Activated CD4-positive, alpha-beta memory T cell treated with anti-CD3 and anti-CD28 coated beads for 36 hours (primary cell): ENCODE measurements at regions not wholly inside any gene's neighbourhood (a gene's known extent, or its start where the extent isn't known, plus 50 kb on each side); places are given as distances from the start of the nearest gene placed in this dataset.
"Not testable (repeated sequence)": the region's sequence is repeated elsewhere in the genome, so short reads cannot be mapped to it uniquely, and the experiment has no call there.

Source experiments
- CTCF ChIA-PET: fragments of 350-600 bp; sonication (Branson Sonifier 250); formaldehyde crosslinking; loops from one replicate; lab custom pipeline; 2021; ENCODE audit warnings: antibody characterized with exemption, inconsistent platforms; lab: Charles Lee
- POLR2A ChIA-PET: fragments of 350-600 bp; sonication (Branson Sonifier 250); formaldehyde crosslinking; loops from one replicate; lab custom pipeline; 2021; ENCODE audit warnings: antibody characterized with exemption; lab: Charles Lee
- DNase-seq: peaks from one replicate; pipeline ENCODE4 v3.0.0-alpha.2; 2020
- H3K27ac Mint-ChIP-seq: one replicate; pipeline ENCODE4 v1.8.0; 2021; ENCODE audit warnings: mixed read lengths
- H3K27me3 Mint-ChIP-seq: one replicate; pipeline ENCODE4 v1.8.0; 2021; ENCODE audit warnings: mixed read lengths
- H3K36me3 Mint-ChIP-seq: one replicate; pipeline ENCODE4 v1.8.0; 2021; ENCODE audit warnings: mixed read lengths
- H3K4me1 Mint-ChIP-seq: one replicate; pipeline ENCODE4 v1.8.0; 2021; ENCODE audit warnings: low read depth, mixed read lengths
- H3K4me3 Mint-ChIP-seq: one replicate; pipeline ENCODE4 v1.8.0; 2021; ENCODE audit warnings: mild to moderate bottlenecking, mixed read lengths
- H3K9me3 Mint-ChIP-seq: one replicate; pipeline ENCODE4 v1.8.0; 2021; ENCODE audit warnings: mixed read lengths
- intact Hi-C: fragments of 100-400 bp; cut with micrococcal nuclease; formaldehyde crosslinking; loops from one replicate; pipeline ENCODE4 v1.15.1; 2023

- Mint-ChIP-seq H3K27ac (no peak overlapping the region), H3K9me3 (peaks cover 2% of the 10 kb centered on the region), H3K36me3 (no peaks in the 10 kb centered on the region), H3K27me3 (no peaks in the 10 kb centered on the region), H3K4me3 (no peak overlapping the region), H3K4me1 (no peaks in the 10 kb centered on the region)
- ChIA-PET POLR2A (no interaction called here), CTCF (no interaction called here)
- intact Hi-C loops, result no loop called here
- no peak for DNase-seq
Measured at GRCh38 chr15:96146726-96147125, 183.8 kb upstream of the NR2F2 start.

GRCh38 chr15:96147267-96147666 is 183.2 kb upstream of the NR2F2 start:
- no peak for DNase-seq
- Mint-ChIP-seq H3K27ac (no peak overlapping the region), H3K27me3 (no peaks in the 10 kb centered on the region), H3K4me1 (no peaks in the 10 kb centered on the region), H3K9me3 (peaks cover 2% of the 10 kb centered on the region), H3K4me3 (no peak overlapping the region), H3K36me3 (no peaks in the 10 kb centered on the region)
- POLR2A ChIA-PET, result no interaction called here
- CTCF ChIA-PET, result no interaction called here
- intact Hi-C loops, result no loop called here

GRCh38 chr15:96150254-96150653 is 180.2 kb upstream of the NR2F2 start:
- intact Hi-C loops, result no loop called here
- CTCF ChIA-PET, result no interaction called here
- Mint-ChIP-seq H3K27ac (no peak overlapping the region), H3K36me3 (no peaks in the 10 kb centered on the region), H3K4me1 (no peaks in the 10 kb centered on the region), H3K4me3 (no peak overlapping the region), H3K9me3 (peaks cover 2% of the 10 kb centered on the region), H3K27me3 (no peaks in the 10 kb centered on the region)
- no peak for DNase-seq
- POLR2A ChIA-PET, result no interaction called here

- CTCF ChIA-PET, H3K36me3 Mint-ChIP-seq, H3K9me3 Mint-ChIP-seq, H3K27ac Mint-ChIP-seq, POLR2A ChIA-PET, intact Hi-C loops, H3K4me3 Mint-ChIP-seq, H3K27me3 Mint-ChIP-seq, DNase-seq, H3K4me1 Mint-ChIP-seq: not testable (repeated sequence)
Measured at GRCh38 chr15:96151749-96152148, 178.8 kb upstream of the NR2F2 start.

- intact Hi-C loops, result no loop called here
- H3K9me3 Mint-ChIP-seq, result no peaks in the 10 kb centered on the region
- H3K4me1 Mint-ChIP-seq, result no peaks in the 10 kb centered on the region
- no peak overlapping the region for H3K4me3 Mint-ChIP-seq
- ChIA-PET CTCF (no interaction called here), POLR2A (no interaction called here)
- DNase-seq, result no peak
- no peaks in the 10 kb centered on the region for H3K27me3 Mint-ChIP-seq
- no peak overlapping the region for H3K27ac Mint-ChIP-seq
- no peaks in the 10 kb centered on the region for H3K36me3 Mint-ChIP-seq
Measured at GRCh38 chr15:96153929-96154328, 176.6 kb upstream of the NR2F2 start.

GRCh38 chr15:96158938-96159337 is 171.6 kb upstream of the NR2F2 start:
- Mint-ChIP-seq H3K27me3 (no peaks in the 10 kb centered on the region), H3K4me1 (no peaks in the 10 kb centered on the region), H3K27ac (no peak overlapping the region), H3K4me3 (no peak overlapping the region), H3K9me3 (no peaks in the 10 kb centered on the region), H3K36me3 (no peaks in the 10 kb centered on the region)
- POLR2A ChIA-PET, result no interaction called here
- intact Hi-C loops, result no loop called here
- CTCF ChIA-PET, result interaction anchor here (0.5 kb wide), 1 partner anchor 10 kb away, joined by 3 read pairs; no protein-coding TSS in a partner anchor
- no peak for DNase-seq

GRCh38 chr15:96160269-96160668 is 170.2 kb upstream of the NR2F2 start:
- ChIA-PET POLR2A (no interaction called here), CTCF (no interaction called here)
- Mint-ChIP-seq H3K27me3 (no peaks in the 10 kb centered on the region), H3K4me1 (no peaks in the 10 kb centered on the region), H3K27ac (no peak overlapping the region), H3K4me3 (no peak overlapping the region), H3K36me3 (no peaks in the 10 kb centered on the region), H3K9me3 (no peaks in the 10 kb centered on the region)
- intact Hi-C loops, result no loop called here
- DNase-seq, result no peak

GRCh38 chr15:96160800-96161199 is 169.7 kb upstream of the NR2F2 start:
- Mint-ChIP-seq H3K27ac (no peak overlapping the region), H3K4me1 (no peaks in the 10 kb centered on the region), H3K27me3 (no peaks in the 10 kb centered on the region), H3K36me3 (no peaks in the 10 kb centered on the region), H3K9me3 (no peaks in the 10 kb centered on the region), H3K4me3 (no peak overlapping the region)
- no peak for DNase-seq
- CTCF ChIA-PET, result no interaction called here
- intact Hi-C loops, result no loop called here
- POLR2A ChIA-PET, result no interaction called here

GRCh38 chr15:96162322-96162721 is 168.2 kb upstream of the NR2F2 start:
- ChIA-PET POLR2A (no interaction called here), CTCF (no interaction called here)
- no peak for DNase-seq
- Mint-ChIP-seq H3K27me3 (peaks cover 4% of the 10 kb centered on the region), H3K36me3 (no peaks in the 10 kb centered on the region), H3K4me3 (no peak overlapping the region), H3K4me1 (no peaks in the 10 kb centered on the region), H3K9me3 (no peaks in the 10 kb centered on the region), H3K27ac (no peak overlapping the region)
- intact Hi-C loops, result no loop called here

- intact Hi-C loops, result no loop called here
- ChIA-PET CTCF (no interaction called here), POLR2A (no interaction called here)
- H3K4me1 Mint-ChIP-seq, result no peaks in the 10 kb centered on the region
- H3K36me3 Mint-ChIP-seq, result no peaks in the 10 kb centered on the region
- H3K27ac Mint-ChIP-seq, result no peak overlapping the region
- peaks cover 4% of the 10 kb centered on the region for H3K27me3 Mint-ChIP-seq
- H3K9me3 Mint-ChIP-seq, result no peaks in the 10 kb centered on the region
- no peak for DNase-seq
- no peak overlapping the region for H3K4me3 Mint-ChIP-seq
Measured at GRCh38 chr15:96165081-96165480, 165.4 kb upstream of the NR2F2 start.

GRCh38 chr15:96165775-96166174 is 164.7 kb upstream of the NR2F2 start:
- intact Hi-C loops, result no loop called here
- no peaks in the 10 kb centered on the region for H3K36me3 Mint-ChIP-seq
- CTCF ChIA-PET, result no interaction called here

GRCh38 chr15:96166223-96167200 is 164.0 kb upstream of the NR2F2 start:
- ChIA-PET CTCF (no interaction called here), POLR2A (no interaction called here)
- Mint-ChIP-seq H3K27ac (no peak overlapping the region), H3K27me3 (peaks cover 4% of the 10 kb centered on the region), H3K4me1 (no peaks in the 10 kb centered on the region), H3K9me3 (no peaks in the 10 kb centered on the region), H3K4me3 (no peak overlapping the region), H3K36me3 (no peaks in the 10 kb centered on the region)
- no peak for DNase-seq
- intact Hi-C loops, result no loop called here

More at GRCh38 chr15:96165775-96166174, 164.7 kb upstream of the NR2F2 start:
- H3K27ac Mint-ChIP-seq, result no peak overlapping the region
- peaks cover 4% of the 10 kb centered on the region for H3K27me3 Mint-ChIP-seq
- H3K4me3 Mint-ChIP-seq, result no peak overlapping the region
- POLR2A ChIA-PET, result no interaction called here
- DNase-seq, result no peak
- H3K9me3 Mint-ChIP-seq, result no peaks in the 10 kb centered on the region
- no peaks in the 10 kb centered on the region for H3K4me1 Mint-ChIP-seq

GRCh38 chr15:96170616-96170978 is 159.9 kb upstream of the NR2F2 start:
- H3K4me3 Mint-ChIP-seq, H3K27ac Mint-ChIP-seq, DNase-seq, POLR2A ChIA-PET, H3K36me3 Mint-ChIP-seq, H3K9me3 Mint-ChIP-seq, intact Hi-C loops, H3K4me1 Mint-ChIP-seq, CTCF ChIA-PET, H3K27me3 Mint-ChIP-seq: not testable (repeated sequence)
